IPS-NIHi11 (cell line): ENCODE measurements at regions not wholly inside any gene's neighbourhood (a gene's known extent, or its start where the extent isn't known, plus 50 kb on each side); places are given as distances from the start of the nearest gene placed in this dataset.

Source experiments
- DNase-seq: peaks from one replicate; pipeline ENCODE4 v3.0.0; 2012; ENCODE audit warnings: mixed read lengths, low spot score

GRCh38 chr11:33411751-33412150 is 154.6 kb downstream of the HIPK3 start:
- DNase-seq: no peak

GRCh38 chr11:33410086-33410765 is 153.0 kb downstream of the HIPK3 start:
- DNase-seq: no peak
